Muscle layer of duodenum (tissue), 2 donors: ENCODE measurements at regions not wholly inside any gene's neighbourhood (a gene's known extent, or its start where the extent isn't known, plus 50 kb on each side); places are given as distances from the start of the nearest gene placed in this dataset.

Source experiments
- H3K27ac ChIP-seq: one replicate; pipeline ENCODE4 v1.7.0; 2013; ENCODE audit warnings: mild to moderate bottlenecking, low read length
- H3K27me3 ChIP-seq: one replicate; pipeline ENCODE4 v1.7.0; 2013; ENCODE audit warnings: low read depth, mild to moderate bottlenecking, control low read depth, low read length
- H3K36me3 ChIP-seq, 2 donors: one replicate each; pipeline ENCODE4 v1.7.0; 2013; ENCODE audit warnings: low read length in 2 of 2, control low read depth in 1 of 2, mild to moderate bottlenecking in 1 of 2; ENCODE audit not compliant: insufficient read depth in 2 of 2, control insufficient read depth in 1 of 2
- H3K4me1 ChIP-seq, 2 donors: one replicate each; pipeline ENCODE4 v1.7.0; 2013; ENCODE audit warnings: low read length in 2 of 2, mild to moderate bottlenecking in 2 of 2, control low read depth in 1 of 2, moderate library complexity in 1 of 2; ENCODE audit not compliant: insufficient read depth in 2 of 2, control insufficient read depth in 1 of 2
- H3K4me3 ChIP-seq, 2 donors: one replicate each; pipeline ENCODE4 v1.7.0; 2013; ENCODE audit warnings: low read length in 2 of 2, low read depth in 1 of 2, mild to moderate bottlenecking in 1 of 2
- H3K9me3 ChIP-seq, 2 donors: one replicate each; pipeline ENCODE4 v1.7.0; 2013; ENCODE audit warnings: low read length in 2 of 2, control low read depth in 1 of 2, mild to moderate bottlenecking in 1 of 2; ENCODE audit not compliant: control insufficient read depth in 1 of 2
- donor health status: healthy.

DNA sequence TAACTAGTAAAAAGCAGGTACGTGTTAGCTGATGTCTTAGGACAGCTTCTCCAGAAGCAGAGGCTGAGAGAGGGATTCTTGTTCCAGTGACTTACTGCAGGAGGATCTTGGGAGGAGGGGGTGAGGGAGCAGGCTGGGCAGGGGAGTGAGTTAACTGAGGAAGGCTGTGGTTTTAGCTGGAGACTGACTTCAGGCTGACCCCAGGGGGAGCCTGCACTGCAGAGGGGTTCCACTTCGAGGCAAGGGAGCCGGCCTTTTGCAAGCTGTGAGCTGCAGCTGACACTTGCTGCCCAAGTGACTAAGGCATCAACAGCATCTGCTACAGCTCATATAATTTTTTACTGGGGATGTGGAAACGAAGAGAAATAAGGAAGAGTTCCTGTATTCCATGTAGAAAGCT, 50.4 kb upstream of the SOD1 start:
- H3K9me3 ChIP-seq = no peaks in the 10 kb centered on the region
- H3K4me3 ChIP-seq = no peak overlapping the region
- H3K27me3 ChIP-seq = no peaks in the 10 kb centered on the region
- no peak overlapping the region for H3K27ac ChIP-seq
- H3K4me1 ChIP-seq = no peaks in the 10 kb centered on the region
- H3K36me3 ChIP-seq = no peaks in the 10 kb centered on the region

DNA sequence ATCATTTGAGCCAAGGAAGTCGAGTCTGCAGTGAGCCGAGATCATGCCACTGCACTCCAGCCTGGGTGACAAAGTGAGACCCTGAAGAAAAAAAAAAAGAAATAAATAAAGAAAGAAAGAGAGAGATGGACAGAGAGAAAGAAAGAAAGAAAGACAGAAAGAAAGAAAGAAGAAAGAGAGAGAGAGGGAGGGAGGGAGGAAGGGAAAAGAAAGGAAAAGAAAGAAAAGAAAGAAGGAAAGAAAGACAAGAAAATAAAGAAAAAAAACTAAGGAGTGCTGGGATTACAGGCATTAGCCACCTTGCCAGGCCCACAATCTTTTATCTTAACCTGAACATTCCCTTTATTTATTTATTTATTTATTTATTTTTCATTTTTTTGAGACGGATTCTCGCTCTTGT, 51.7 kb upstream of the SOD1 start:
- no peaks in the 10 kb centered on the region for H3K36me3 ChIP-seq
- no peaks in the 10 kb centered on the region for H3K9me3 ChIP-seq
- H3K4me1 ChIP-seq = no peaks in the 10 kb centered on the region
- no peaks in the 10 kb centered on the region for H3K27me3 ChIP-seq
- no peak overlapping the region for H3K27ac ChIP-seq
- no peak overlapping the region for H3K4me3 ChIP-seq

DNA sequence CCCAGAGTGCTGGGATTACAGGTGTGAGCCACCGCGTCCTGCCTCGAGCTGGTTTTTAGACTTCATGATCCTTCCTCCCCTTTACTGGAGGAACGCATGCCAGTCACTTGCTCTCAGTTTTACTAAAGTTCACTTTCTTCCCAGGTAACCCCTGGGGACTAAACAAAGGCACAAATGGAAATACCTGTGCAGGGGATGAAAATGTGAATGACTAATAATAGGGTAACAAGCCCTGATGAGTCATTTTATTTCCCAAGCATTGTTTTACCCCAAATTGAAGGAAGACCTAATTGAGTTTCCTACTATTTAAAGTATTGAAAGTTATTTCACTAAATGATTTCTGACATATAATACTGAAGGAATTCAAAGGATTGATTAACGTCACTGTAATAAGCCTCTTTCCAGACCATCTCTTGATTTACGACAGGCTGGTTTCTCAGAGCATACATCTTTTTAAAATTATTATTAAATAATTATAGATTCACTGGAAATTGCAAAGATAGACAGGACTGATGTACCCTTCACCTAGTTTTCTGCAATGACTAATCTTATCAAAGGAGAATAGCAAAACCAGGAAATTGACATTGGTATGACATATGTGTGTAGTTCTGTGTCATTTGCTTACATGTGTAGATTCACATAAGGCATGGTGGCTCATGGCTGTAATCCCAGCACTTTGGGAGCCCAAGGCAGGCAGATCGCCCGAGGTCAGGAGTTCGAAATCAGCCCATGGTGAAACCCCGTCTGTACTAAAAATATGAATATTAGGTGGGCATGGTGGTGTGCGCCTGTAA, 53.2 kb upstream of the SOD1 start:
- no peak overlapping the region for H3K27ac ChIP-seq
- no peaks in the 10 kb centered on the region for H3K36me3 ChIP-seq
- H3K4me1 ChIP-seq = no peaks in the 10 kb centered on the region
- H3K27me3 ChIP-seq = no peaks in the 10 kb centered on the region
- H3K9me3 ChIP-seq = no peaks in the 10 kb centered on the region
- no peak overlapping the region for H3K4me3 ChIP-seq

DNA sequence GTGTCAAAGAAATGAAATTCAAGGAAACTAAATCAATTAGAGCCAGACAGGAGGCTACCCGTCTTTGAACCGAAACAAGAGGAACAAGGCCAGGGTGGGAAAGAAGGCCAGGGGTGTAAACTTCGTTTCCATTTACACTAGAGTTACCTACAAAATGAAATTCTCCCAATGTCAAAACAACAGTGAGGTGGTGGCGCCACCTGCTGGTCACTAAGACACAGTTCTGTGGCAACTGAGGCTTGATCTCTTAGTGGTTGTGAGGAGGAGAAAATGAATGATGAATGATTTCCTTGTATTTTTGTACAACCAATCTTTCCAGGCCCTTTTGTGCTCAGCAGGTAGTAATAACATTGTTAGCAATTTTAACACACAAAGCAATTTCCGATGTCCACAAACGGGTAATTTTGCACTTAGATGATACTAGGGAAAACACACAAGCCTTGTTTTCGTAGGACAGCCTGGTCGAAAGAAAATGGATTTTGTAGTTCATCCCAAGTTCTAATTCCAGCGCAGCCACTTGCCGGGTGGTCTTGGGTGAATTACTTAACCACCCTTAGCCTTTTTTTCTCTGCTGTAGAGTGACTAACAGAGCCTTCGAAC, 54.8 kb upstream of the SOD1 start:
- Histone ChIP-seq H3K4me3 (no peak overlapping the region), H3K36me3 (no peaks in the 10 kb centered on the region), H3K27ac (no peak overlapping the region), H3K9me3 (no peaks in the 10 kb centered on the region), H3K27me3 (no peaks in the 10 kb centered on the region), H3K4me1 (no peaks in the 10 kb centered on the region)

DNA sequence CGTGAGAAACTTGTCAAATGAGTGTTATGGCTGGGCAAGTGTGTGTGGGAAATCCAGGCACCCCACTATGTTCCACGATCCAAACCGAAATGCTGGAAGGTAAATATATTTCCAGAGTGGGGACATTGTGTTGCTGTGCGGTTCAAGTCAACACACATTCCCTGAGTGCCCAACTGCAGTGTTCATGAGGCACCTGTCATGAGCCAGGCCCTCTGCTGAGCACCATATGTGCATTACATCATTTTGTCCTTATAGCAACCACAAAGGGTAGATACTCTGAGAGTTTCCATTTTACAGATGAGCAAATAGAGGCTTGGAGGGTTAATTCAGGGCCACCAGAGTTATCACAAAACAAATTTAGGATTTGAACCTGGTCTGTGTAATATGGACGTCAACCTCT, 59.9 kb upstream of the SOD1 start:
- Histone ChIP-seq H3K27me3 (no peaks in the 10 kb centered on the region), H3K9me3 (no peaks in the 10 kb centered on the region), H3K4me1 (no peaks in the 10 kb centered on the region), H3K36me3 (no peaks in the 10 kb centered on the region), H3K4me3 (no peak overlapping the region), H3K27ac (no peak overlapping the region)

DNA sequence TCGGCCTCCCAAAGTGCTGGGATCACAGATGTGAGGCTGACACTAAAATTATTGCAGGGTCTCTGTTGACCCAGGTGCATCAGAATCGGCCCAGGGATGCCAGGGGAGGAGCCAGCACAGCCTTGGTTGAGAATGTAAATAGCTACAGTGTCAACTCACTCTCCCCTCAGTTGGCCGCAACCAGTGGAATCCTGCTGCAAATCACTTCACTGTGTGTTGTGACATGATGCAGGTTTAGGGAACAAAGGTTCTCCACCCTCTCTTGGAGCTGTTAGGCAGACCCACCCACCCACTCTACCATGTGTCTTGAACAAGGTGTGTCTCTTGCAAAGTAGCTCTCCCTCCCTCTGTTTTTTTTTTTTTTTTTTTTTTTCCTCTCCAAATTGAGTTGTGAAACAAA, 60.5 kb upstream of the SOD1 start:
- Histone ChIP-seq H3K36me3 (no peaks in the 10 kb centered on the region), H3K4me1 (no peaks in the 10 kb centered on the region), H3K4me3 (no peak overlapping the region), H3K27ac (no peak overlapping the region), H3K27me3 (no peaks in the 10 kb centered on the region), H3K9me3 (no peaks in the 10 kb centered on the region)

DNA sequence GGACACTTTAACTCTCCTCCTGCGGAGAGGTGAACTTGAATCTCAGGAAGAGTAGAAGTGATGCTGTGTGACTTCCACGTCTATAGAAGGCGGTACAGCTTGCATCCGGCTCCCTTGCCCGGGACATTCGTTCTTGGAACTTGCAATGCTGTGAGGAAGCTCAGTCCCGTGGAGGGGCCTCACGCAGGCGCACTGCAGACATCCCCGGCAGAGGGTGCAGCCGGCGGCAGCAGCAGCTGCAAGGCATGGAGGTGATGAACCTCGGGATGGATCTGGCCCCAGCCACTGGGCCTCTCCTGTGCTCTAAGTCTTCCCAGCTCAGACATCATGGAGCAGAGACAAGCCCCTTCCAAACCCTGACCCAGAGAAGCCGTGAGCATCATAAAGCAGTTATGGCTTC, 61.8 kb upstream of the SOD1 start:
- H3K36me3 ChIP-seq = no peaks in the 10 kb centered on the region
- no peaks in the 10 kb centered on the region for H3K27me3 ChIP-seq
- no peak overlapping the region for H3K27ac ChIP-seq
- no peak overlapping the region for H3K4me3 ChIP-seq
- H3K4me1 ChIP-seq = no peaks in the 10 kb centered on the region
- H3K9me3 ChIP-seq = no peaks in the 10 kb centered on the region

DNA sequence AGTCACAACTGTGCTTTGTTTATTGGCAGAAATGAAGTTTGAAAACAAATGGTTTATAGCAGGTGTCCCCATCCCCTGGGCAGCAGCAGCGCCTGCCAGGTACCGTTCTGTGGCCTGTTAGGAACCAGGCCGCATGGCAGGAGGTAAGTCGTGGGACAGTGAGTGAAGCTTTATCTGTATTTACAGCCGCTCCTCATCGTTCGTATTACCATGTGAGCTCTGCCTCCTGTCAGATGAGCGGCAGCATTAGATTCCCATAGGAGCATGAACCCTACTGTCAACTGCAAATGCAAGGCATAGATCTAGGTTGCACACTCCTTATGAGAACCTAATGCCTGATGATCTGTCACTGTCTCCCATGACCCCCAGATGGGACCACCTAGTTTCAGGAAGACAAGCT, 63.4 kb upstream of the SOD1 start:
- no peaks in the 10 kb centered on the region for H3K27me3 ChIP-seq
- no peak overlapping the region for H3K27ac ChIP-seq
- H3K4me1 ChIP-seq = no peaks in the 10 kb centered on the region
- H3K4me3 ChIP-seq = no peak overlapping the region
- H3K36me3 ChIP-seq = no peaks in the 10 kb centered on the region
- no peaks in the 10 kb centered on the region for H3K9me3 ChIP-seq

DNA sequence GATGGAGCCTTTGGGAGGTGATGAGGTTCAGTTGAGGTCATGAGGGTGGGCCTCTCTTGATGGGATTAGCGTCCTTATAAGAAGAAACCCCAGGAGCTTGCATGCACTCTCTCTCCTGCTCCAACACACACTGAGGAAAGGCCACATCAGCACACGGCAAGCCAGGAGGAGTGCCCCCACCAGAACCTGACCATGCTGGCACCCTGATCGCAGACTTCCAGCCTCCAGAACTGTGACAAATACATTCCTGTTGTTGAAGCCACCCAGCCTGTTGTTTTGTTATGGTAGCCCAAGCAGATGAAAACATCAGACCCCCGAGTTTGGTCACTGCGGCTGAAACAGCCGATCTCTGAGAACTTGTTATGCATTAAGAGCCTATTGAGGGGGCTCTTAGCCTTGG, 64.8 kb upstream of the SOD1 start:
- Histone ChIP-seq H3K4me1 (no peaks in the 10 kb centered on the region), H3K9me3 (no peaks in the 10 kb centered on the region), H3K36me3 (no peaks in the 10 kb centered on the region), H3K27ac (no peak overlapping the region), H3K4me3 (no peak overlapping the region), H3K27me3 (no peaks in the 10 kb centered on the region)

DNA sequence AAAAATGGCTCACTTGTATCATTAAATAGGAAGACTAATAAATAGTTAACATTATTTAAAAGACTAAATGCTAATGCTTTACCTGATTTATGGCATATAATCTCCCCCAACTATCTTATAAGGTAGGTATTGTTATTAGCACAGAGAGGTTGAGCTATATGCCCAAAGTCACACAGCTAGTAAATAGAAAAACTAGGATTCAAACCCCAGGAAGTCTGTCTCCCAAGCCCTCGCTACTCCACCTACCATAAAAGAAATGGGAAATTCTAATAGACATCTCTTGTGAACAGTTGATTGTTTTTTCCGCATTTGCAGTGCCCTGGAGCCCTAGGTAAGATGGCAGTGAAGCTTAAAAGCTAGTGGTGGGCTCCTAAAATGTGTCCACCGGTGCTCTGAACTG, 65.2 kb upstream of the SOD1 start:
- no peaks in the 10 kb centered on the region for H3K9me3 ChIP-seq

DNA sequence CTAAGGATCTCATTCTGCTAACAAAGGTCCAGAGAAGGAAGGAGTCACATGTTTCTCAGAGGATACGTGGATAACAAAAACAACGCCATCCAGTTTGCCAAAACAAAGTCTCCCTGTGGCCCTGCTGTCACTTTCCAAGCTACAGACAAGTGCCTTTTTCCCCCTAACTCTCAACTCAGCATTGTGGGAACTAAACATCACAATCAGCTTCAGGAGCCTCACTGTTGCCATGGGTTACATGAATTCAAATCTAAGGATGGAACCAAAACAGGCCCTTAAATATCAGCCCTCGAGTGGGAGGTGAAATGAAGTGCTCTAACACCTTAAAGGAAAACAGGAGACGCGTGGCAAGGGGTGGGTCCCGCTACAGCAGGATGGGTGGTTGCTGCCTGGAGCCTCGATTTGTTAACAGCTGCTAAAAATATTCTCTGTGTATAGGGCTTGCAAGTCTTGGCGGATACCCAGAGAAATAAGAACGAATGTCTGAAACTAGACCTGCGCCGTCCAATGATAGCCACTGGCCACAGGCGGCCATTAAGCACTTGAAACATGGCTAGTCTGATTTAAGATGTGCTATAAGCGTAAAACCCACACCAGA, 66.4 kb upstream of the SOD1 start:
- no peak overlapping the region for H3K27ac ChIP-seq
- no peak overlapping the region for H3K4me3 ChIP-seq
- H3K36me3 ChIP-seq = no peaks in the 10 kb centered on the region
- H3K4me1 ChIP-seq = no peaks in the 10 kb centered on the region
- H3K27me3 ChIP-seq = no peaks in the 10 kb centered on the region
- no peaks in the 10 kb centered on the region for H3K9me3 ChIP-seq

More for the DNA sequence above, 65.2 kb upstream of the SOD1 start:
- H3K27ac ChIP-seq = no peak overlapping the region
- no peaks in the 10 kb centered on the region for H3K4me1 ChIP-seq
- H3K4me3 ChIP-seq = no peak overlapping the region
- no peaks in the 10 kb centered on the region for H3K36me3 ChIP-seq
- H3K27me3 ChIP-seq = no peaks in the 10 kb centered on the region
